HG03280 (cell line): ENCODE measurements at regions not wholly inside any gene's neighbourhood (a gene's known extent, or its start where the extent isn't known, plus 50 kb on each side); places are given as distances from the start of the nearest gene placed in this dataset.

Experiments used
- ATAC-seq: cut with Tn5 transposase; IDR thresholded peaks from one replicate; pipeline ENCODE4 v1.9.1; 2021; ENCODE audit warnings: mild to moderate bottlenecking, moderate library complexity; ENCODE audit not compliant: unreplicated experiment

DNA sequence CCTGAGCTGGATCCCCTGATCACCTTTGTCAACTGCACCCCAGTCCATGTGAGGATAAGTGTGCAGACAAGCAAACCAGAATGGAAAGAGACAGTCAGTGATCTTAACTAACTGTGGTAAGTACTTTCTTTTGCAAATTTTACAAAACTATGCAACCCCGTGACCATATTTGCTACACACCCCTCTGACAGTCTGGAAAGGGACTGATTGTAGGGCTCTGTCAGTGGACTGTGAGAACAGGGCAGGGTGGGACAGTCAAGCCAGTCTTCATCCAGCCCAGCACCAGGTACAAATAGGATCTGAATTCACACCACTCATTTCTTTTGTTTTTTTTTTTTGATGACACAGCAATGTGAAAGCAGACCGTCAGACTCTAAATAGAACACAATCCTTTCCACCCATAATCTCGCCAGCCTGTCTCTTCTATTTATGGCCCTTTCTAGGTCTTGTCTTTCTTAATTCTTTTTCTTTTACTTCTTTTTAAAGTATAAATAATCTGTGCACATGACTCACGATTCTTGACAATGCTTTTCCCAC is 165.6 kb downstream of the ARL6IP6 start:
- no peak for ATAC-seq

DNA sequence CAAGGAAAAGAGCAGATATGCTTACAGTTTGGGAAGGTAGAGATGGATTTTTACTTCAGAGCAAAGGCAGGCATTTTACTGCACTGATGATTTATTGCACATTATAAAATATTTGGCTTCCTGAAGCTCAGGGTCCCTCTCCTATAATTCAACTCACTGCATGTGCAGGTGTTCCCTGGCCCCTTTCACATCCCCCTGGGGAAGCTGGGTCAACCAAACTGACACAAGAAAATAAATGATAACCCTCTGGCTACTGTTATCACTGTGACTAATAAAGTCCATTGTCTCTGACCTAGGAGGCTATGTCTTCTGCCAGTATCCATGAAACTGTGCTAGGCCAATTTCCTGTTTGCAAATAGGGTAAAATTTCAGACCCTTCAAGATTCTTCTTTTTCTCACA is 163.1 kb downstream of the ARL6IP6 start:
- ATAC-seq = no peak

GRCh38 chr2:152879275-152879674 is 160.9 kb downstream of the ARL6IP6 start:
- no peak for ATAC-seq

DNA sequence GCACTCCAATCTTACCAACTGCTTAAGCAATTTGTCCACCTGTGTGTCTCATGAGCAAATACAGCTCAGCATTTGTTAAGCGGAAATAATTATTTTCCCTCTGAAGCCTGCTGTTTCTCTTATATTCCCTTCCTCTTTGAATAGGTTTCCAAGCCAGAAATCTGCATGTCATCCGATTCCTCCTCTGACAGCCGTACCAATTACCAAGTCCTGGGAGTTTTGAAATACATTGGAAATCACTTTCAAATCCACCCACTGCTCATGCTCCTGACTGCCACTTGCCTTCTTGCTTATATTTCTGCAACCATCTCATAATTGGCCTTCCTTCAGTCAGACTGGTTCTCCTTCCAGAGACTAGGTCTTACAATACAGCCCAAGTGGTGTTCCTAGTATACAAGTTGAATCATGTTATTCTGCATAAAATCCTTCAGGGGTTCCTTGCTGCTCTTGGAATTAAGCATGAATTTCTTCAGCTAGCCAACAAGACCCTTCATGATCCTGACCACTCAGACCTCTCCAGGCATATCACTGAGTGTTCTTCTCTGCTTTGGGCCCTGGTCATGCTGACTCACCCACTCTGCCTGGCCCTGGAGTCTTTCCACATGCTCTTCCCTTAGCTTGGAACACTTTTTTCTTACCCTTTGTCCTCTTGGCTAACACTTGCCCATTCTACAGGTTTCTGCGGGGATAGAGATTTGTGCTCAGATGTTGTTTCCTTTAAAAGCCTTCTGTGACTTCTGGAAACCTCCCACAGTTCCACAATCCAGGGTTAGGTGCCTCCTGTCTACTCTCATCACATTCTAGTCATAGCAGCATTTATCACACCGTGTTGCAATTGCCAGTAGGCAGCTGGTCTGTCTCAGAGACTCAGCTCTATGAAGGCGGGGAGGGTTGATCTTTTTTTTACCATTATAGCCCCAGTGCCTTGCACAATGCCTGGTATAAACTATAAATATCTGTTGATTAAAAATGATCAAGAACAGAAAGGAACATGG is 157.6 kb downstream of the ARL6IP6 start:
- ATAC-seq = no peak

GRCh38 chr2:152874955-152875354 is 156.5 kb downstream of the ARL6IP6 start:
- ATAC-seq = no peak

GRCh38 chr2:152870239-152870638 is 151.8 kb downstream of the ARL6IP6 start:
- no peak for ATAC-seq

DNA sequence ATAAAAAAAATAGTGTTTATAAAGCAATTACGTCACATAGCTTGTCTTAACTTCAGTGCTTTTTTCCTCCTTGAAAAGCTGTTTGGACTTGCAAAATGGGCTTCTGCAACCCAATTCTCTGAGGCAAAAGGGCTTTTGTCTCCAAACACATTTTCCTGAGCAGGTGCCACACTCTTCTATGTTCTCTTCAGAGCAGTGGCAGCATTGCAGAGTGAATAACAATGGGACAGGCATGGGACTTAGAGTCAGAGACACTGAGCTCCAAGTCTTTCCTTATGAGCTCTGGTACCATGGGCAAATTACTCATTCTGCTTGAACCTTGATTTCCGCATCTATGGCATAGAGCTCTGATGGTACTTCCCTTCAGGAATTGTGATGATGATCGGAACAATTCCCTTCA is 149.0 kb downstream of the ARL6IP6 start:
- ATAC-seq = no peak

- ATAC-seq = no peak
Measured at GRCh38 chr2:152864601-152865149, 146.3 kb downstream of the ARL6IP6 start.

GRCh38 chr2:152863826-152864225 is 145.4 kb downstream of the ARL6IP6 start:
- ATAC-seq = no peak

- no peak for ATAC-seq
Measured at GRCh38 chr2:152861349-152861942, 143.0 kb downstream of the ARL6IP6 start.

DNA sequence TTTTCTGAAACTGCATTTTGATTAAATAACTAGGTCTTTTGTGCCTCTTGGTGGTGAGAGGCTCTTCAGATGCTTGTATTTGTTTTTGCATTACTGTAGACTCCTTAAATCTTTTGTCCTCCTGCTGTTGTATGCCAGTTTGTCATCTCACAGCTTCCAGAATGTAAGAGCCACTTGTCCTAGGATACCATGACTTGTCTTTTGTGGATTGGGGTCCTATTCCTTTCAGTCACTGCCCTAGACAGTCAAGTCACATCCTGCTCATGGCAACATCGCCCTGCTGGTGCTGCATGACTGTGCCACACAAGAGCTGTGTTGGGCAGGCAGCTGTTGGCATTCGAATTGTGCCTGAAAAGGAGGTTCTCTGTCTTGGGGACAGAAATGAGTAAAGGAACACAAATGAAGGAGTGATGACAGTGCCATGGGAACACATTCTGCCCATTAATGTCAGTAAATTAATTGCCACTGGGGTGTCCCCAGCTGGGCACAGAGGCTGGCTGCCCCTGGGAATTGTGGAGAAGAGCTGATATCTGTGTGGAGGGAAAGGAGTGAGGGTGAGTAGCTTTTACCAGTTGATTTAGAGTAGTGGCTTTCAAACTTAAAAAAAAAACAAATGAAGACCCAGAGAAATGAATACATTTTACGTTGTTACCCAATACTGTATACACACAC is 140.3 kb downstream of the ARL6IP6 start:
- ATAC-seq = no peak

GRCh38 chr2:152846697-152847470 is 128.5 kb downstream of the ARL6IP6 start:
- no peak for ATAC-seq

DNA sequence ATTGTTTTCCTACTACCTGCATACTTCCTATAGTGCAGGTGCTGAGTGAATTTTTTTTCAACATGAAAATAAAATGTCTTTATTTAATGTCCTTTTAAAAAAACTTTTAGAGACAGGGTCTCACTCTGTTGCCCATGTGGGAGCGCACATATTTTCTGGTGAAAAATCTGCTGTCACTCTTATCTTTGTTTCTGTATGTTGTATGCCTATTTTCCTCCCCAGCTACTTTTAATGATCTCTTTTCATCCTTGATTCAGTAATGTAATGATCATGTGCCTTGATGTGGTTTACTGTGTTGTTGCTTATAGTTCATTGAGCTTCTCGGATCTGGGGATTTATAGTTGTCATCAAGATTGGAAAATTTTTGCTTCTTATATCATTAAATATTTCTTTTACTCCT is 117.3 kb downstream of the ARL6IP6 start:
- no peak for ATAC-seq

GRCh38 chr2:152827944-152828343 is 109.5 kb downstream of the ARL6IP6 start:
- no peak for ATAC-seq

GRCh38 chr2:152826581-152827279 is 108.3 kb downstream of the ARL6IP6 start:
- ATAC-seq = no peak

- no peak for ATAC-seq
Measured at GRCh38 chr2:152825834-152826233, 107.4 kb downstream of the ARL6IP6 start.

DNA sequence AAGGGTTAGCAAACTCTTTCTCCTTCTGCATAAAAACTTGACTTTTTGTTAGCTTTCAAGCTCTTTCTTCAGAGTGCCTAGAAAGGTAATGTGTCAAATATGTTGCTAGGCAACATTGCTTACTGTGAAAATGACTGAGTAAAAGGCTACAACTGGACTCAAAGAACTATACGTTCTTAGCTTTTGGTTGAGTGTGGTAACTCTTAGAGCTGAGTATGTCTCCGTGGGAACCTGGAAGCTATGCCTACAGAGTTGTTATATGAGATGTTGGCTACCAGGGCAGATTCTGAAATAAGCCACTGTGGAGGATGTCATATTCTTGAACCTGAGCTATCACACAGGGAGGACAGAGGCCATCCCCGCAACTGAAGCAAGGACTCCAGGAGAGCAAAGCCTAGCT is 105.5 kb downstream of the ARL6IP6 start:
- ATAC-seq = no peak

DNA sequence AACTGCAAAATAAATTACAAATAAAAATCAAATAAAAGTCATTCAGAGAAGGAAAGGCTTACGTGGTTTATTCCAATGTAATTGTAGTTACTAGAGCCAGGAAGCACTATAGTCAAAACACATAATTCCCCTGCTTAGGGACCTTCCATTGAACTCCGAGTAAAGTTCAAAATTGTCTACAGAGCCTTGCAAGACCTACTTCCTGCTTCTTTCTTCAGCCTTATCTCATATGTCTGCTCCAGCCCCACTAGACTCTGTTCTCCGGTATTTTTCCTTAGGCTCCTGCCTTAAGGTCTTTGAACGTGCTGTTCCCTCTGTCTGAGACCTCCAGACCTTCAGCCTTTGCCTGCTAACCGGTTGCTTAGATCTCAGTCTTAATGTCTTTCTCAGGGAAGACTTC is 104.3 kb downstream of the ARL6IP6 start:
- ATAC-seq = no peak

DNA sequence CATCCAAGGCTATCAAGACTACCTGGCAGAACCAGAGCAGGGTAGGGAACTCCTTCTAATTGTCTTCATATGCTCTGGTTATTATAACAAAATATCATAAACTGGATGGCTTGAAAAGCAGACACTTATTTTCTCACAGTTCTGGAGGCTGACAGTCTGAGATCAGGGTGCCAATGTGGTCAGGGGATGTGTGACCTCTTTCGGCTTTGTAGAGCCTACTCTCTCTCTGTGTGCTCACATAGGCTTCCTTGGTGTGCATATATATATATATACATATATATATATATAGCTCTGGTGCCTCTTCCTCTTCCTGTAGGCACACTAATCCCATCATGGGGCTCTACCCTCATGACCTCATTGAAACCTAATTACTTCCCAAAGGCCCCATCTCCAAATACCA is 101.6 kb downstream of the ARL6IP6 start:
- ATAC-seq = no peak
